ENCODE measurements at regions not wholly inside any gene's neighbourhood (a gene's known extent, or its start where the extent isn't known, plus 50 kb on each side); places are given as distances from the start of the nearest gene placed in this dataset.

GRCh38 chr15:95804484-95804883, 526.0 kb upstream of the NR2F2 start:
- Histone ChIP-seq H3K4me1 (no peaks in the 10 kb centered on the region), H3K4me3 (no peak overlapping the region), H3K36me3 (no peaks in the 10 kb centered on the region), H3K9me3 (no peaks in the 10 kb centered on the region), H3K27ac (no peak overlapping the region), H3K27me3 (no peaks in the 10 kb centered on the region)
- DNase-seq (ENCODE audit: low spot score in 2 of 2): no peak
- intact Hi-C loops (cut with DNase I; ENCODE audit: low total_unique reads): no loop called here
- no peak for TF ChIP-seq POLR2A (IDR thresholded peaks at IDR 0.05)
- no peak for TF ChIP-seq POLR2AphosphoS5 (IDR thresholded peaks at IDR 0.05)
- TF ChIP-seq CTCF (IDR thresholded peaks at IDR 0.05): no peak

- Histone ChIP-seq H3K4me1 (no peaks in the 10 kb centered on the region), H3K9me3 (no peaks in the 10 kb centered on the region), H3K36me3 (no peaks in the 10 kb centered on the region), H3K27ac (no peak overlapping the region), H3K27me3 (no peaks in the 10 kb centered on the region), H3K4me3 (no peak overlapping the region)
- no peak for TF ChIP-seq POLR2A (IDR thresholded peaks at IDR 0.05)
- TF ChIP-seq POLR2AphosphoS5 (IDR thresholded peaks at IDR 0.05): no peak
- TF ChIP-seq CTCF (IDR thresholded peaks at IDR 0.05): no peak
- intact Hi-C loops (cut with DNase I; ENCODE audit: low total_unique reads): no loop called here
- DNase-seq (ENCODE audit: low spot score in 2 of 2): no peak
Observed at GRCh38 chr15:95812491-95812890, 518.0 kb upstream of the NR2F2 start.

- intact Hi-C loops (cut with DNase I; ENCODE audit: low total_unique reads): no loop called here
- TF ChIP-seq POLR2A (IDR thresholded peaks at IDR 0.05) (no peak), POLR2AphosphoS5 (IDR thresholded peaks at IDR 0.05) (no peak), CTCF (IDR thresholded peaks at IDR 0.05) (no peak)
- DNase-seq (ENCODE audit: low spot score in 2 of 2): no peak
- no peaks in the 10 kb centered on the region for H3K4me1 ChIP-seq
- no peaks in the 10 kb centered on the region for H3K27me3 ChIP-seq
- no peaks in the 10 kb centered on the region for H3K9me3 ChIP-seq
- no peaks in the 10 kb centered on the region for H3K36me3 ChIP-seq
- no peak overlapping the region for H3K27ac ChIP-seq
- no peak overlapping the region for H3K4me3 ChIP-seq
Observed at GRCh38 chr15:95814908-95815307, 515.6 kb upstream of the NR2F2 start.

- no peaks in the 10 kb centered on the region for H3K9me3 ChIP-seq
- no peaks in the 10 kb centered on the region for H3K36me3 ChIP-seq
- no peak for TF ChIP-seq POLR2A (IDR thresholded peaks at IDR 0.05)
- no peak for TF ChIP-seq CTCF (IDR thresholded peaks at IDR 0.05)
- no peak for TF ChIP-seq POLR2AphosphoS5 (IDR thresholded peaks at IDR 0.05)
- H3K27me3 ChIP-seq: no peaks in the 10 kb centered on the region
- no peak overlapping the region for H3K4me3 ChIP-seq
- intact Hi-C loops (cut with DNase I; ENCODE audit: low total_unique reads): no loop called here
- no peaks in the 10 kb centered on the region for H3K4me1 ChIP-seq
- DNase-seq (ENCODE audit: low spot score in 2 of 2): no peak
- no peak overlapping the region for H3K27ac ChIP-seq
Observed at GRCh38 chr15:95816591-95816990, 513.9 kb upstream of the NR2F2 start.

- no peak for DNase-seq (ENCODE audit: low spot score in 2 of 2)
- H3K4me3 ChIP-seq: no peak overlapping the region
Observed at GRCh38 chr15:95822961-95823360, 507.5 kb upstream of the NR2F2 start.

More at GRCh38 chr15:95822961-95823360, 507.5 kb upstream of the NR2F2 start:
- H3K27me3 ChIP-seq: no peaks in the 10 kb centered on the region
- H3K4me1 ChIP-seq: no peaks in the 10 kb centered on the region
- H3K9me3 ChIP-seq: no peaks in the 10 kb centered on the region
- intact Hi-C loops (cut with DNase I; ENCODE audit: low total_unique reads): no loop called here
- H3K36me3 ChIP-seq: no peaks in the 10 kb centered on the region
- TF ChIP-seq POLR2AphosphoS5 (IDR thresholded peaks at IDR 0.05) (no peak), POLR2A (IDR thresholded peaks at IDR 0.05) (no peak), CTCF (IDR thresholded peaks at IDR 0.05) (no peak)
- H3K27ac ChIP-seq: no peak overlapping the region
